Brain pericyte (primary cell): ENCODE measurements at regions not wholly inside any gene's neighbourhood (a gene's known extent, or its start where the extent isn't known, plus 50 kb on each side); places are given as distances from the start of the nearest gene placed in this dataset.
"Not testable (repeated sequence)": the region's sequence is repeated elsewhere in the genome, so short reads cannot be mapped to it uniquely, and the experiment has no call there.

Source experiments
- DNase-seq: peaks from one replicate; pipeline ENCODE4 v3.0.0-alpha.2; 2012; ENCODE audit warnings: low read depth, low spot score

- DNase-seq, result no peak
Observed at GRCh38 chr3:182136008-182136910, 424.5 kb downstream of the SOX2 start.

DNA sequence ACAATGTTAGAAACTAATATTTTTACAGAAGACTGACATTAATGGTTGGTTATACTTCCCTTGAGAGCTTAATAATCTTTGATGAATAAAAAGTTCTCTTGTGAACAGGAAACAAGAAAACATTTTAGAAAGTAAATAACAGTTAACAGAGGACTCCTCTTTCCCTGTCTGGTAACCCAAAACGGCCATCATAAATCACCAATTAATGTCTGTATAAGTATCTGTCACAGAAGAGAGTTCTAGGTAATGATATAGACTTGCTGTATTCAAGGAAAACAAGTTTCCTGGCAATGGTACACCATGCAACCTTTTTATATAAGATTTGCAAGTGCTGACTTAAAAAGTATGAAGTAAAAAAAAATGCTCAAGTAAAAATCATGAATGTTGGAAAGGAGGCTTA is 426.7 kb downstream of the SOX2 start:
- DNase-seq, result no peak

- no peak for DNase-seq
Observed at GRCh38 chr3:182139627-182140357, 428.1 kb downstream of the SOX2 start.

- DNase-seq, result no peak
Observed at GRCh38 chr3:182142928-182143327, 431.2 kb downstream of the SOX2 start.

GRCh38 chr3:182143903-182144302 is 432.2 kb downstream of the SOX2 start:
- DNase-seq, result no peak

DNA sequence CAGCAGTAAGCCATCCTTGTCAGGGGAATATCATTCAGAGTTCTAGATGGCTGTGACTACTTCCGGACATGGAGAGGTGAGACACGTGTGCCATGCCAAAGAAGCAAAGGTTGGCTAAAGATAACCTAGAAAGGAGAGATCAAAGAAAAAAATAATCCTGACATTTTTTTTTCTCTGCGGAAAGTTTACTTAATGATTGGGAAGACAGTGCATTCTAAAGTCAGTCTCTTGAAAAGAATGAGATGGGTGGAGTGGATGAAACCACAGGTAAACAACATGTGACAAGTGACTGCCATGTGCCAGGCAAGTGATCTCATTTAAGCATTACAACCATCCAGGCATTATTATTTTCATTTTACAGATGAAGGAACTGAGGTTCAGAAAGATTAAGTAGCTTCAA is 436.6 kb downstream of the SOX2 start:
- no peak for DNase-seq

DNA sequence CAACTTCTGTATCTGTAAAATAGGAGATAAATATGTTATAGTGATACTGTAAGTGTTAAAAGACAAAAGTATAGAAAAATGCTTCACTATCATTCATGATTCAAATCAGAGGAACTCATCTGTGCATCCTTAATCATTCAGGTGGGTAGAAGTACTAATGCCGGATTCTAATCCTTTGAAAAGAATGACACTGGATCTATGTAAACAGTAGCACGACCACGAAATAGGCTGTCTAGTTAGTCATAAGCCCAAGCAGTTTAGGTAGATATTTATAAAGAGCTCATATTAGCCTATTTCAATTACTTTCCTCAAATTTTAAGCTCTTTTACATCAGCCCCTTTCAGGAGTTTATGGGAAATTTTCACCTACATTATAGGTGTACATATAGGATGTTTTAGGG is 437.9 kb downstream of the SOX2 start:
- no peak for DNase-seq

- DNase-seq, result not testable (repeated sequence)
Observed at GRCh38 chr3:182156326-182156725, 444.6 kb downstream of the SOX2 start.

- no peak for DNase-seq
Observed at GRCh38 chr3:182165234-182165633, 453.5 kb downstream of the SOX2 start.

- no peak for DNase-seq
Observed at GRCh38 chr3:182172534-182172933, 460.8 kb downstream of the SOX2 start.

- DNase-seq, result no peak
Observed at GRCh38 chr3:182178488-182179200, 466.9 kb downstream of the SOX2 start.

GRCh38 chr3:182179631-182180030 is 467.9 kb downstream of the SOX2 start:
- DNase-seq, result no peak

GRCh38 chr3:182180654-182181385 is 469.1 kb downstream of the SOX2 start:
- DNase-seq, result no peak

- DNase-seq, result no peak
Observed at GRCh38 chr3:182182531-182182968, 470.8 kb downstream of the SOX2 start.

DNA sequence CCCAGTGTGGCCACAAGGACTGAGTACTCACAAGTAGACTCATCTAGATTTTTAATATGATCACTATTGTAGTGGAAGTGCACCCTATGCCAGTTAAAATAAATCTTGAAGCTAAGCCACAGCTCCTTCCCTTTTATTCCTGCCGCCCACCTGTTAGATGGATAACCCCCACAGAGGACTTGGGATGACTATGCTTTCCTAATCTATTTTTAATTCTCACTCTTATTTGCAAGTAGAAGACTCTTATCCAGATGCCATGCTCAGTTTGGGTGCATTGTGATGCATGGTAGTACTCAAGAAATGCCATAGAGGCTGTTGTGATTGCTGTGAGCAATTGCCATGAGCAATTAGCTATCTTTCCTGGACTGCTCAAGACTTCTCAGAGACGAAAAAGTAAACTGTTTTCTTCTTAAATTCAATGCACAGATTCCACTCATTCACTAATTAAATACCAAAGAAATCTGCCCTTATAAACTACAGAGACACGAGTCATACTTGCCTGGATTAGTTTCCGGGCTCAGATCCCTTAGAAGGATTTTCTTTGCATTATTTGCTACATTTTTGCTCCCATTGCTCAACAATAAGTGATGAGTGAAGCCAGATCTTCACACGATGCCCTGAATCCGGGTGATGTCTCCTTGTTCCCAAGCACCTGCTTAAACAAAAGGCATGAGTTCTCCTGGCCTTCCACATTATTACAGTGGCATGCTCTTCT is 472.1 kb downstream of the SOX2 start:
- no peak for DNase-seq

DNA sequence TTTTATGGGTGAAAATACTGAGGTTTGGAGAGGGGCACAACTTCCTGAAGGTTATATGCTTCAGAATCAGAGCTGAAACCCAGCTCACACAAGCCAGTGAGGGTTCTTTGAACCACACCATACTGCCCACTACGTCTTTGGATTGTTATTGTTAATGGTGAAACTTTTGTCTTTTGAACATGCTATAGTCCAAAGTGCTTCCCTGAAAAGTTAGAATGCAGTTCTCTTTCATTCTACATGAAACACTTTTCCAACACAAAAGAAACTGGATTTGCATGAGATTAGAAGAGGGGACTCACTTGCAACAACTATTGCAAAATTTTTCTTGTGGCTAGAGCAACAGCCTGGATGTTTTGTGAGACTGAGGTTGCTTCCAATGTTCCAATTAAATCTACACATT is 473.6 kb downstream of the SOX2 start:
- DNase-seq, result no peak

GRCh38 chr3:182190056-182190455 is 478.3 kb downstream of the SOX2 start:
- no peak for DNase-seq

DNA sequence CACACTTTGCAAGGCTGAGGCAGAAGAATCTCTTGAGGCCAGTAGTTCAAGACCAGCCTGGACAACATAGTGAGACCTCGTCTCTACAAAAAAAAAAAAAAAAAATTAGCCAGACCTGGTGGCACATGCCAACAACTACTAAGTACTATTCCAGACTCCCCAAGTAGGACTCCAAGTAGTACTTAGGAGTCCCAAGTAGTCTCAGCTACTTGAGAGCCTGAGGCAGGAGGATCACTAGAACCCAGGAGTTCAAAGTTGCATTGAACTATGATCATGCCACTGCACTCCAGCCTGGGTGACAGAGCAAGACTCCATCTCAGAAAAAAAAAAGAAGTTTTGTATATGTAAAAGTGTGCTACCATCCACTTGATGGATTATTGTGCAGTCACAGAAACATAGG is 486.6 kb downstream of the SOX2 start:
- no peak for DNase-seq

- DNase-seq, result no peak
Observed at GRCh38 chr3:182201456-182202168, 489.9 kb downstream of the SOX2 start.

DNA sequence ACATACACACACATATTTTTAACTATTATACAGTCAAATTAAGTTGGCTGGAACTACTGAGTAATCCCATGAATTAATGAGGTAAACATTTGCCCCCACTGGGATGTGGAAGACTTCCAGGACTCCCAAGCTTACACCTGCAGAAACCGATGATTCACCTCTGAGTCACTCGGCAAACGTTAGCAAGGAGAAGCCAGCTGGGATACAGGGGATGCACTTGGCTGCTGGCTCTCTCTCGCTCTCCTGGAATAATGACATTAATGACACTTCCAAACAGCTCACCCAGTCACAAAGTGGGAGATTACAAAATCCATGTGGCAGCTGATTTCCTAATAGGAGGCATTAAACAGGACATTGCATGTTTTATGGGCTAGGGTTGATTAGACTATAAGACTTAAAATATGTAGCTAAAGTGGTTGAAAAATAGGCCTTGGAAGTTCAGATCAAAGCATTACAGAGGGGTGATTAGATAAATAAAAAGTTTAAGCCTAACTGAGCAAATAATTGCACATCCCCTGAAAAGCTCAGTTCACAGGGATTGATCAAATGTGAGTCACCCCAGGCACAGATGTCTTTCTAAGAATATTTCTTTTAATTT is 500.9 kb downstream of the SOX2 start:
- no peak for DNase-seq
